ENCODE measurements at regions not wholly inside any gene's neighbourhood (a gene's known extent, or its start where the extent isn't known, plus 50 kb on each side); places are given as distances from the start of the nearest gene placed in this dataset.

GRCh38 chr3:18666655-18667054 lies 241.5 kb upstream of the SATB1 start:
- FAIRE-seq, result no peak

DNA sequence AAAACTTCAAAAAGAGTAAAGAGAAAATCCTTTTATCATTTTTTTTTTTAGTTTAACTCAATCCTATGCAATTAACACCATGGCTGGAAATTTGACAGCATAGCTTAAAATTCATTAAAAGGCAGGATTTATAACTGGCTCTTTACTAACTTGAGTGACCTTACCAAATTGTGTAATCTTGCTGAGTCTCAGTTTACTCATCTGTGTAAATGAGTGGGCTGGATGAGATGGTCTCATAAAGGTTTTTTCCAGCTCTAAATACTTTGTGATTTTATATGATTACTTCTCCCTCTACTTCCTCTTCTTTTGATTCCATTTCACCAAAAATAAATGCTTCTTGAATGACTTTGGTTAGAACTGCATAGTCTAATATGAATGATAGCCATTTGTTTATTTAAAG lies 234.9 kb upstream of the SATB1 start:
- no peak for FAIRE-seq

GRCh38 chr3:18657858-18658820 lies 233.0 kb upstream of the SATB1 start:
- FAIRE-seq, result no peak

DNA sequence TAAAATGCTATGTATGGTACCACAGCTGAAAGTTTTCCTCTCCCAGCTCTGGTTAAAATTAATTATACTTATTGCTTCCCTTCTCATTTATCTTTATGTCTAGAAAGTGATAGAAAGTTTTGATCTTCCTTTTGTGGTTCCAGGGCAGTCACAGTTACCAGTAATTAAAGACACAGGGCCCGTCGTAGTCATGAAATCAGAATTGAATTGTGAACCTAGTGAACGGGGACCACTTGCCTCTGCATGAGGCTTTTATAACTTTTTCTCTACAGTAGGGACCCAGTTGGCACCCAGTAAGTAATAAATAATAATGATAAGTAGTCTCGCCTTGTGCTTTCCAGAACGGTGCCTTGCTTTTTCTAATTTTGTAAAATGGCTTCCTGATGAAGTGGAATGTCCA lies 231.7 kb upstream of the SATB1 start:
- FAIRE-seq, result no peak

- no peak for FAIRE-seq
Observed at GRCh38 chr3:18656410-18656809, 231.3 kb upstream of the SATB1 start.

GRCh38 chr3:18655827-18656226 lies 230.7 kb upstream of the SATB1 start:
- no peak for FAIRE-seq

DNA sequence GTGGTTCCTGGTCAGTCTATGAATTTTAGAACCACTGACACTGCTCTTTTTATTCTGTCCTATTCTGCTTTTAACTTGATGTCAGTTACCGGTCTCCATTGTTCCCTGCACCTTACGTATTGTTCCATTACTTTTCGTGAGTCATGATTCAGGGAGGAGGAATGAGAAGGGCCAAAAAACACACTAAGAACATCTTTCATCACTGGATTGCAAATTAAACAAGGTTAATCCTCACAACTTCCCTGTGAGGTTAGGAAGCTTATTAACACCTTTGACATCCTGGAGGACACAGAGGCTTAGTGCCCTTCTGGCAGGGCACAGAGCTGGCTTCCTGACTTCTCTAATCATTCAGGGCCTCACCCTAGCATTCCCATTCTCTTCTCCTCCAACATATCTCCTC lies 227.6 kb upstream of the SATB1 start:
- FAIRE-seq, result no peak

GRCh38 chr3:18650731-18651130 lies 225.6 kb upstream of the SATB1 start:
- FAIRE-seq, result no peak

GRCh38 chr3:18649666-18650363 lies 224.7 kb upstream of the SATB1 start:
- FAIRE-seq, result no peak

GRCh38 chr3:18648868-18649462 lies 223.8 kb upstream of the SATB1 start:
- FAIRE-seq, result no peak

DNA sequence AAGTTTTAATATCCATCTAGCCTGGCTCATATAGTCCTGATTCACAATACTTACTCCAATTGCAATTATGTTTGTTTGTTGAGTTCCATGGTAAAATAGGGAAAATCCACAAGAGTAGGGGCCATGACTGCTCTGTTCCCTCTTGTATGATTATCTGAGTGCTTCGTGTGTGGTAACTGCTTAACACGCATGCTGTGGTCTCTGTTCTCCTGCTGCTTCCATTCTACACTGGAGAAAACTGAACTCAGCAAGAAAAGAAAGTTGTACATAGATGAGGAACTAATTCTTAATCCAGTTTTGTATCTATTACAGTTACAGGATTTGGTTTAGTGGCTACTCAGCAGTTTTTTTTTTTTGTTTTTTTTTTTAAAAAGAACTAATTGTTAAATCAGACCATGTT lies 223.0 kb upstream of the SATB1 start:
- no peak for FAIRE-seq

- no peak for FAIRE-seq
Observed at GRCh38 chr3:18645619-18646018, 220.5 kb upstream of the SATB1 start.

DNA sequence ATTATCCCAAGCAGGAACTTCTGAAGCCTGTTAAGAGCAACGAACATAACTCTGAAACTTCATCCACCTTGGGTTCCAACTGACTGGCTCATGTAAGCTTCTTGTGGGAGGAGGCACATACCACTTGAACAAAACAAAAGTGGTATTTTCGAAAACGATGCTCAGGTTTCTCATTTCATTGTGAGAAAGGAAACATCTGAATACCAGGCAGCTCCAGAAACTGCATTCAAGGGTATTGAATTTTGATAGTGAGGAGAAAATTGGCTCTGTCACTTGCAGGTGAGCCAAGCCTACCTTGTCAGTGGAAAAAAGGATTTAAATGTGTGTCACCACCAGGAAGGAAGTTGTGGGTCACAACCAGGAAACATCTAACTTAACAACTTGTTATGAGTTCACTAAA lies 218.1 kb upstream of the SATB1 start:
- no peak for FAIRE-seq

GRCh38 chr3:18641916-18642315 lies 216.8 kb upstream of the SATB1 start:
- no peak for FAIRE-seq

GRCh38 chr3:18635215-18635614 lies 210.1 kb upstream of the SATB1 start:
- no peak for FAIRE-seq

DNA sequence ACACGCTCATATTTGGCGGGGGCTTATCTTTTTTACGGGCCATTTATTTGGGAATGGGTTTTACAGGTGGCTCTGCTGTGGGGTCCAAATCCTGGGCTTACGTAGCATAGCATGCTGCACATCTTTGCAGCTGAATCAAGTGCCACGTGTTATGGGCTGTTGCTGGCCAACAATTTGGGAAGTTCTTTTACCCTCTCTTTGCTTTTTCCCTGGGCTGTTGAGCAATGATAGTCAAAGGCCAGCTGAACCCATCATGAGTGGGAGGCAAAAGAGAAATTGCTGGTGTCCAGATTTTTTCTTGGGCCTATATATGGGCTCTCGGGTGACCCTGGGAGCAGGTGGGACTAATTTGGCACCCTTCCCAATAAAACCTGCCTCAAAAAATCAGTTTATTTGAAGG lies 209.3 kb upstream of the SATB1 start:
- no peak for FAIRE-seq

- FAIRE-seq, result no peak
Observed at GRCh38 chr3:18633002-18633401, 207.9 kb upstream of the SATB1 start.

DNA sequence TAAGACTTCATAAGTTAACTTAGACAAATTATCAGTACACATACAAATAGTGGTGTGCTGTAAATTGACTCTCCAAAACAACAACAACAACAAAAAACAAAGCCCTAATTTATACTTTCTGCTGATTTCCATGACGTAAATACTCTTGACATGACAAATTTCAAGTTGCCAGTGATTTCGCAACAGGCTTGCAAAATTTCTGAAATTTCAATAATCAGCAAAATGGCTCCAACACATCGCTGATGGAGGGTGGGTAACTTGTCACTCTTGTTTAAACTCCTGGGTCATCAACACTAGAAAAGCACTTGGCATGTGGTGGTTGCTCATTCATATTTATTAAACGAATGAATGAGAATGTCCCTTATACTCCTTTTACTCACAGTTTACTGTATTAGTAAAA lies 205.2 kb upstream of the SATB1 start:
- no peak for FAIRE-seq

DNA sequence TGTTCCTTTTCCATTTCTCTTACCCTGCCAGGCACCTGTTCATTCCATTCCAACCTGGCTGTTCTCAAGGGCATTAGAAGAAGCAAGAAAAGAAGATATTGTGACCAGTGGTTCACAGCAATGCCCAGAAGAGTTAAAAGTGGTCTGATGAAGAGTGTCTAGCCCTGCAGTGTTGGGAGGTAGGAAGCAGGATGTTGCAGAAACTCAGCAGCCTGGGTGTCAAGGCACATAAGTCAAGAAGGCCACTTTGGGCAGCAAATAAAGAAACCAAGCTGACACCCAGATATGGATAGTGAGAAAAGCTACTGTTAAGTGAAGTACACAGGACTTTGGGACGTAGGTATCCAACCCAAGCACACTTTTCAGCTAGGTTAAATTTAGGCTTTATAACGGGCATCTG lies 199.9 kb upstream of the SATB1 start:
- no peak for FAIRE-seq

DNA sequence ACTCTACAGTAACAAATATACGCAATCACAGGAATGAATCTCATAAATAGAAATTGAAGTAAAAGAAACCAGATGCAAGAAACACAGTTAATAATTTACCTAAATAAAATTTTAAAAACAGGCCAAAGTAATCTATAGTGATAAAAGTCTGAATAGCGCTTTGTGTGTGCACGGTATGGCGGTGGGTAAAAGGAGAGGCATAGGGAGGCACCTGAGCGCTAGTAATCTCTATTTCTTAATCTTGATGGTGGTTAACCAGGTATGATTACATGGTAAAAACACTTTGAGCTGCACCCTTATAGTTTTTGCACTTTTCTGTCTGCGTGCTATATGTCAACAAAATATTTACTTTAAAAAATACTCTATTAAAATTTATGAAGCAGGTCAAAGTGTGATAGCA lies 198.1 kb upstream of the SATB1 start:
- FAIRE-seq, result no peak

GRCh38 chr3:18618723-18619122 lies 193.6 kb upstream of the SATB1 start:
- no peak for FAIRE-seq

GRCh38 chr3:18611991-18612390 lies 186.9 kb upstream of the SATB1 start:
- FAIRE-seq, result no peak

DNA sequence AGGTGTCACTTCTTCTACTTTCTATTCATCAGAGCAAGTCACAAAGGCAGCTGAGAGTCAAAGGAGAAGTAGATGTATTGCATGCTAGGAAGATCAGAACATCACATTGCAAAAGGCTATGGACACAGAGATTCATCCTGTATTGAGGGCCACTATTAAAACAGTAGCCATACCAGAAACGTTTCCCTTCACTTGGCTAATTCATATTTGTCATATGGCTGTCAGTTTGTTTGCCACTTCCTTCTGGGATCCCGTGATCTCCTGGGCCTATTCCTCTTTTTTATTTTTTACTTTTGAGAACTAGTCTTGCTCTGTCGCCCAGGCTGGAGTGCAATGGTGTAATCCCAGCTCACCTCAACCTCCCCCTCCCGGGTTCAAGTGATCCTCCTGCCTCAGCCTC lies 184.0 kb upstream of the SATB1 start:
- no peak for FAIRE-seq

GRCh38 chr3:18597919-18598318 lies 172.8 kb upstream of the SATB1 start:
- no peak for FAIRE-seq

All from G401.6 (cell line).